ENCODE measurements at regions not wholly inside any gene's neighbourhood (a gene's known extent, or its start where the extent isn't known, plus 50 kb on each side); places are given as distances from the start of the nearest gene placed in this dataset.
A peak's percentile ranks its signal among the peaks of the same experiment; 100 is the strongest.

- intact Hi-C loops (cut with micrococcal nuclease), result no loop called here
- H2BK20ac ChIP-seq (ENCODE audit: low read depth, low read length), result no peak overlapping the region
- no peak overlapping the region for H3K4me3 ChIP-seq (ENCODE audit: insufficient read depth, low read depth, low read length)
- TF ChIP-seq CEBPB (IDR thresholded peaks at IDR 0.05; ENCODE audit: low read depth, low read length) (no peak), SMC3 (IDR thresholded peaks at IDR 0.05; ENCODE audit: low read depth, low read length) (no peak)
- H3K27me3 ChIP-seq (ENCODE audit: control insufficient read depth, insufficient read depth, low read length), result peaks cover 5% of the 10 kb centered on the region; the same call in 1 of the 2 replicates
- no peaks in the 10 kb centered on the region for H3K9me3 ChIP-seq (ENCODE audit: control insufficient read depth, insufficient read depth, low read length)
- no peak overlapping the region for H3K4me2 ChIP-seq (ENCODE audit: low read depth, low read length)
- no peak overlapping the region for H2BK15ac ChIP-seq (ENCODE audit: low read depth, low read length)
- no peak overlapping the region for H4K91ac ChIP-seq (ENCODE audit: insufficient read depth, low read depth, low read length)
- ChIA-PET CTCF (no interaction called here), POLR2A (ENCODE audit: unreplicated experiment) (no interaction called here)
- H3K36me3 ChIP-seq (ENCODE audit: control insufficient read depth, insufficient read depth, low read length), result no peaks in the 10 kb centered on the region
- no TSS peak for BruUV-seq (replicated peaks)
- no peak overlapping the region for H3K14ac ChIP-seq (replicated peaks; ENCODE audit: low read depth, low read length)
- no peak overlapping the region for H3K56ac ChIP-seq (ENCODE audit: extremely low read depth, insufficient read depth, low read length)
- no peak overlapping the region for H3K9ac ChIP-seq (ENCODE audit: low read depth, low read length)
- in situ Hi-C loops (cut with MboI; ENCODE audit: low sequenced_read_pairs), result loop anchor here (25.0 kb wide), 1 partner anchor 717 kb away; no protein-coding TSS in a partner anchor
- no peak for DNase-seq
- H3K79me1 ChIP-seq (ENCODE audit: low read depth in 1 of 2, low read length in 2 of 2), result no peaks in the 10 kb centered on the region
- ATAC-seq (ENCODE audit: low read depth), result no peak
- no peak overlapping the region for H3K23ac ChIP-seq (ENCODE audit: low read depth, low read length)
- no peak overlapping the region for H2AK5ac ChIP-seq (ENCODE audit: low read depth, low read length)
- no peak overlapping the region for H3K18ac ChIP-seq (ENCODE audit: low read depth, low read length)
- H2BK120ac ChIP-seq (ENCODE audit: low read depth, low read length), result no peak overlapping the region
- H4K20me1 ChIP-seq (ENCODE audit: insufficient read depth, low read length), result no peaks in the 10 kb centered on the region
- H2AFZ ChIP-seq (replicated peaks; ENCODE audit: low read length, poor library complexity), result no peak overlapping the region
- H4K8ac ChIP-seq (ENCODE audit: low read depth in 2 of 2, low read length in 2 of 2), result no peak overlapping the region
- no peak overlapping the region for H3K27ac ChIP-seq (ENCODE audit: insufficient read depth, low read length)
- no peaks in the 10 kb centered on the region for H3K4me1 ChIP-seq (ENCODE audit: control insufficient read depth, insufficient read depth, low read length)
- H2BK5ac ChIP-seq (ENCODE audit: low read depth, low read length, poor library complexity, severe bottlenecking), result no peak overlapping the region
- H3K9me1 ChIP-seq (ENCODE audit: insufficient read depth, low read length), result no peaks in the 10 kb centered on the region
- dilution Hi-C loops (cut with HindIII; ENCODE audit: low sequenced_read_pairs, unreplicated experiment), result no loop called here
- no peak overlapping the region for H3K4ac ChIP-seq (ENCODE audit: low read depth, low read length)
- no CpG with 5 or more reads among the region's 11 CpGs for WGBS, 2 experiments (ENCODE audit: extremely low coverage in 2 of 2, insufficient read length in 1 of 2)
- H4K5ac ChIP-seq (ENCODE audit: low read depth, low read length), result no peak overlapping the region
- H2AK9ac ChIP-seq (replicated peaks; ENCODE audit: low read depth, low read length, poor library complexity), result peak overlapping the region; percentile 0
These were observed 112.6 kb upstream of the CSF3R start for GRCh38 chr1:36595349-36595748.

All from IMR-90 (cell line).